Stimulated activated CD8-positive, alpha-beta memory T cell treated with anti-CD3 and anti-CD28 coated beads, Interleukin-15, amount 100 ng/mL, for 48 hours (primary cell): ENCODE measurements at regions not wholly inside any gene's neighbourhood (a gene's known extent, or its start where the extent isn't known, plus 50 kb on each side); places are given as distances from the start of the nearest gene placed in this dataset.
"Not testable (repeated sequence)": the region's sequence is repeated elsewhere in the genome, so short reads cannot be mapped to it uniquely, and the experiment has no call there.

Experiments used
- DNase-seq, 2 donors: peaks; one replicate each; pipeline ENCODE4 v3.0.0-alpha.2; 2020; ENCODE audit warnings: low read depth in 2 of 2

GRCh38 chr13:74250738-74251190, 116.6 kb upstream of the KLF12 start:
- no peak for DNase-seq

GRCh38 chr13:74248477-74248876, 114.3 kb upstream of the KLF12 start:
- DNase-seq, result no peak

GRCh38 chr13:74246487-74246886, 112.3 kb upstream of the KLF12 start:
- DNase-seq, result no peak

GRCh38 chr13:74243637-74244526, 109.7 kb upstream of the KLF12 start:
- DNase-seq, result no peak

- not testable (repeated sequence) for DNase-seq
Measured at GRCh38 chr13:74241343-74241742, 107.1 kb upstream of the KLF12 start.

GRCh38 chr13:74230984-74231501, 96.8 kb upstream of the KLF12 start:
- DNase-seq, result no peak

GRCh38 chr13:74229242-74229641, 95.0 kb upstream of the KLF12 start:
- DNase-seq, result no peak

GRCh38 chr13:74227476-74228158, 93.4 kb upstream of the KLF12 start:
- DNase-seq, result no peak

- no peak for DNase-seq
Measured at GRCh38 chr13:74226791-74227475, 92.7 kb upstream of the KLF12 start.

GRCh38 chr13:74221752-74222151, 87.5 kb upstream of the KLF12 start:
- no peak for DNase-seq

GRCh38 chr13:74219566-74219965, 85.4 kb upstream of the KLF12 start:
- DNase-seq, result no peak

GRCh38 chr13:74218291-74218690, 84.1 kb upstream of the KLF12 start:
- no peak for DNase-seq

GRCh38 chr13:74217811-74218210, 83.6 kb upstream of the KLF12 start:
- DNase-seq, result no peak

GRCh38 chr13:74215420-74215819, 81.2 kb upstream of the KLF12 start:
- no peak for DNase-seq

GRCh38 chr13:74214321-74214720, 80.1 kb upstream of the KLF12 start:
- no peak for DNase-seq

- no peak for DNase-seq
Measured at GRCh38 chr13:74210693-74211393, 76.6 kb upstream of the KLF12 start.

- no peak for DNase-seq
Measured at GRCh38 chr13:74206855-74207254, 72.7 kb upstream of the KLF12 start.

GRCh38 chr13:74206061-74206561, 71.9 kb upstream of the KLF12 start:
- DNase-seq, result no peak

GRCh38 chr13:74205313-74205690, 71.1 kb upstream of the KLF12 start:
- no peak for DNase-seq

- no peak for DNase-seq
Measured at GRCh38 chr13:74204602-74205312, 70.6 kb upstream of the KLF12 start.

GRCh38 chr13:74203576-74203975, 69.4 kb upstream of the KLF12 start:
- no peak for DNase-seq
